Psoas muscle (tissue), 7 donors: ENCODE measurements at regions not wholly inside any gene's neighbourhood (a gene's known extent, or its start where the extent isn't known, plus 50 kb on each side); places are given as distances from the start of the nearest gene placed in this dataset.

Experiments used
- ATAC-seq, 4 donors: fragments of 200-7000 bp; cut with Tn5 transposase; one replicate each; pipeline ENCODE4 v1.9.1; 2020; ENCODE audit warnings: moderate library complexity in 3 of 4, mild to moderate bottlenecking in 2 of 4
- DNase-seq, 2 donors: peaks; one replicate each; pipeline ENCODE4 v3.0.0-alpha.2; 2020
- H3K27ac ChIP-seq: fragments of 200-600 bp; one replicate; pipeline ENCODE4 v1.8.0; 2022
- H3K27me3 ChIP-seq, 3 donors: fragments of 200-600 bp in 1 of 3; one replicate each; pipeline versions ENCODE4 v1.6.1 to v1.8.0; 2013 to 2022; ENCODE audit warnings: low read length in 2 of 3, mild to moderate bottlenecking in 2 of 3, moderate library complexity in 1 of 3; ENCODE audit not compliant: insufficient read depth in 3 of 3
- H3K36me3 ChIP-seq, 2 donors: fragments of 200-600 bp in 1 of 2; one replicate each; pipeline versions ENCODE4 v1.6.1 to v1.8.0; 2013 to 2022; ENCODE audit warnings: low read depth in 1 of 2, mild to moderate bottlenecking in 1 of 2, moderate library complexity in 1 of 2; ENCODE audit not compliant: insufficient read depth in 1 of 2
- H3K4me1 ChIP-seq: fragments of 200-600 bp; one replicate; pipeline ENCODE4 v1.8.0; 2022
- H3K4me3 ChIP-seq: fragments of 200-600 bp; one replicate; pipeline ENCODE4 v1.8.0; 2022; ENCODE audit warnings: mild to moderate bottlenecking
- H3K9me3 ChIP-seq: fragments of 200-600 bp; one replicate; pipeline ENCODE4 v1.8.0; 2022
- CTCF ChIP-seq: fragments of 200-600 bp; IDR thresholded peaks from one replicate; pipeline ENCODE4 v1.8.0; 2022; ENCODE audit warnings: antibody characterized with exemption
- WGBS, 3 donors: extraction: QIAGEN DNeasy Blood & Tissue Kit; methylation state at CpG; one replicate each; pipeline versions ENCODE4 v1.1.6 to v1.1.7; 2013; 5-methylcytosine and 5-hydroxymethylcytosine counted together
- intact Hi-C, 2 donors: fragments of 100-400 bp; cut with DNase I; formaldehyde crosslinking; loops; one replicate each; pipeline versions ENCODE4 v1.11.0 to v1.14.2; 2022
- donor health status: healthy with polysubstance abuse.
- donor health status: DM: no; HTN: no; CAD: no; lungs with moderate emphysema.
- donor health status: Bipolar disorder and iron deficiency.
- donor health status: healthy.
- donor health status: DM: yes; HTN: yes; CAD: no.
- donor health status: DM: no; HTN: no; CAD: no.
- donor health status: DM: yes; HTN: yes; CAD: no.

DNA sequence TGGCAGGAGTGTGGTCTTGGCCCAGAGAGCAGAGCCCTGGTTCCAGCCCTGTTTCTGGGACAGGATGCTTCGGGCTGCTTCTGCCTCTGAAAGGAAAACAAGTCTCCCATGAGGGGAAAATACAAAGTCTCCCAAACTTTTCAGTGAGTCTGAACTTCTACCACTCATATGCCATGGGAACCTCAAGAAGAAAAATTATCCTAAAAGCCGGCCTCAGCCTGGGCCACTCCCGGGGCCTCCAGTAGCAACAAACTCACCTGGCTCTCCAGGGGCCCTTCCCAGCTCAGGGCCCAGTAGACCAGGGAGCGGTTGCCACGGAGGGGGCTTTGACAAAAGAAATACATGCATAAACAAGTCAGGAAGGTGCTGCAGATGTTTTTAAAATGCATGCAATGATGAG lies 289.2 kb upstream of the HDAC4 start:
- no peaks in the 10 kb centered on the region for H3K27me3 ChIP-seq
- H3K27ac ChIP-seq, result no peak overlapping the region
- no peak for ATAC-seq
- H3K36me3 ChIP-seq, result no peaks in the 10 kb centered on the region
- no peak for TF ChIP-seq CTCF
- H3K9me3 ChIP-seq, result no peaks in the 10 kb centered on the region
- peaks cover 25% of the 10 kb centered on the region for H3K4me1 ChIP-seq
- DNase-seq, result no peak
- H3K4me3 ChIP-seq, result no peak overlapping the region
- intact Hi-C loops, result loop anchor here in 1 of 2 donors (5.0 to 10.0 kb wide), 3 partner anchors 58 to 363 kb away; no protein-coding TSS in a partner anchor
- WGBS, 3 donors, result 58 to 73% (median 66%) methylated on average over 5 of the region's 5 CpGs

GRCh38 chr2:239689410-239689809 lies 288.6 kb upstream of the HDAC4 start:
- no peak overlapping the region for H3K27ac ChIP-seq
- peaks cover 25% of the 10 kb centered on the region for H3K4me1 ChIP-seq
- H3K9me3 ChIP-seq, result no peaks in the 10 kb centered on the region
- ATAC-seq, result no peak
- intact Hi-C loops, result loop anchor here in 1 of 2 donors (5.0 kb wide), 1 partner anchor 57 kb away; no protein-coding TSS in a partner anchor
- H3K27me3 ChIP-seq, result no peaks in the 10 kb centered on the region
- H3K4me3 ChIP-seq, result no peak overlapping the region
- no peak for TF ChIP-seq CTCF
- H3K36me3 ChIP-seq, result no peaks in the 10 kb centered on the region
- no peak for DNase-seq
- 81 to 88% (median 82%) methylated on average over 8 of the region's 8 CpGs for WGBS, 3 donors

GRCh38 chr2:239688840-239689239 lies 288.0 kb upstream of the HDAC4 start:
- no peak for ATAC-seq
- no peak overlapping the region for H3K4me3 ChIP-seq
- no peak for TF ChIP-seq CTCF
- WGBS, 3 donors, result 54 to 62% (median 59%) methylated on average over 9 of the region's 9 CpGs
- no peak for DNase-seq
- H3K4me1 ChIP-seq, result peaks cover 25% of the 10 kb centered on the region
- H3K27ac ChIP-seq, result no peak overlapping the region
- H3K9me3 ChIP-seq, result no peaks in the 10 kb centered on the region
- no peaks in the 10 kb centered on the region for H3K27me3 ChIP-seq
- H3K36me3 ChIP-seq, result no peaks in the 10 kb centered on the region
- intact Hi-C loops, result loop anchor here in 1 of 2 donors (5.0 kb wide), 1 partner anchor 57 kb away; no protein-coding TSS in a partner anchor

GRCh38 chr2:239688122-239688681 lies 287.4 kb upstream of the HDAC4 start:
- DNase-seq, result no peak

More at GRCh38 chr2:239688122-239688681, 287.4 kb upstream of the HDAC4 start:
- no peaks in the 10 kb centered on the region for H3K36me3 ChIP-seq
- no peaks in the 10 kb centered on the region for H3K9me3 ChIP-seq
- TF ChIP-seq CTCF, result no peak
- intact Hi-C loops, result loop anchor here in 1 of 2 donors (5.0 kb wide), 1 partner anchor 56 kb away; no protein-coding TSS in a partner anchor
- 43 to 48% (median 45%) methylated on average over 14 of the region's 14 CpGs for WGBS, 3 donors
- no peak overlapping the region for H3K4me3 ChIP-seq
- no peaks in the 10 kb centered on the region for H3K27me3 ChIP-seq
- H3K4me1 ChIP-seq, result peaks cover 21% of the 10 kb centered on the region
- ATAC-seq, result peak in 2 of 4 donors; percentile 35 to 48
- H3K27ac ChIP-seq, result no peak overlapping the region
